ENCODE measurements at regions not wholly inside any gene's neighbourhood (a gene's known extent, or its start where the extent isn't known, plus 50 kb on each side); places are given as distances from the start of the nearest gene placed in this dataset.

DNA sequence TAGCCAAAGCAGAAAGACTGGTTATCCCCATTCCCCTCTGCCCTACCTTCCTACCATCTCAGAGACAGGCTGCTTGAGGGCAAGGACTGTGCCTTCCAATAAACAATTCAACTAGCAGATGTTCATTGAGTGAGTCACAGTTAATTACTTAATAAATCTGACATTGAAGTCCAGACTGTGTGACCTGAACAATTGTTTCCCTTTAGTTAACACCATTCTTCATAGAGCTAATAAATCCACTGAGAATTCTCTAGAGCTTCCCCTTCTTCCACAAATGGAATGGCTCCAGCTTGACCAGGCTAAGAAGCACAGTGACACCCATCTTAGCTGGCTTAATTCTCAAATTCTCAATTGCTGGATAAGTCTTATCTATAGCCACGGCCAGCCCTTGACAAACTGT, 61.9 kb upstream of the GJA5 start:
- TF ChIP-seq, protein P1, sequence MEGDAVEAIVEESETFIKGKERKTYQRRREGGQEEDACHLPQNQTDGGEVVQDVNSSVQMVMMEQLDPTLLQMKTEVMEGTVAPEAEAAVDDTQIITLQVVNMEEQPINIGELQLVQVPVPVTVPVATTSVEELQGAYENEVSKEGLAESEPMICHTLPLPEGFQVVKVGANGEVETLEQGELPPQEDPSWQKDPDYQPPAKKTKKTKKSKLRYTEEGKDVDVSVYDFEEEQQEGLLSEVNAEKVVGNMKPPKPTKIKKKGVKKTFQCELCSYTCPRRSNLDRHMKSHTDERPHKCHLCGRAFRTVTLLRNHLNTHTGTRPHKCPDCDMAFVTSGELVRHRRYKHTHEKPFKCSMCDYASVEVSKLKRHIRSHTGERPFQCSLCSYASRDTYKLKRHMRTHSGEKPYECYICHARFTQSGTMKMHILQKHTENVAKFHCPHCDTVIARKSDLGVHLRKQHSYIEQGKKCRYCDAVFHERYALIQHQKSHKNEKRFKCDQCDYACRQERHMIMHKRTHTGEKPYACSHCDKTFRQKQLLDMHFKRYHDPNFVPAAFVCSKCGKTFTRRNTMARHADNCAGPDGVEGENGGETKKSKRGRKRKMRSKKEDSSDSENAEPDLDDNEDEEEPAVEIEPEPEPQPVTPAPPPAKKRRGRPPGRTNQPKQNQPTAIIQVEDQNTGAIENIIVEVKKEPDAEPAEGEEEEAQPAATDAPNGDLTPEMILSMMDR (IDR thresholded peaks at IDR 0.05) = no peak
- TF ChIP-seq EP300 (IDR thresholded peaks at IDR 0.05) (no peak), POLR2AphosphoS5 (IDR thresholded peaks at IDR 0.05) (no peak)
